A549 (cell line): ENCODE measurements at regions not wholly inside any gene's neighbourhood (a gene's known extent, or its start where the extent isn't known, plus 50 kb on each side); places are given as distances from the start of the nearest gene placed in this dataset.

Experiments
- ATAC-seq, 2 experiments: fragments of 200-7000 bp in 1 of 2; fragments of >200 bp in 1 of 2; cut with Nextera tagmentation in 1 of 2; cut with Tn5 transposase in 1 of 2; 3 replicates each; pipeline versions ENCODE4 v1.8.0 to v1.9.1; 2018 to 2020; ENCODE audit warnings: mild to moderate bottlenecking in 1 of 2, moderate library complexity in 1 of 2
- CTCF ChIA-PET: fragments of 300-600 bp; sonication (Branson Sonifier 250); formaldehyde crosslinking; extraction: SDS; loops from one replicate; lab custom pipeline; 2021; ENCODE audit warnings: antibody characterized with exemption, inconsistent platforms; lab: Yijun Ruan, JAX
- POLR2A ChIA-PET: fragments of 350-600 bp; formaldehyde crosslinking; extraction: SDS; loops from one replicate; lab custom pipeline; 2021; ENCODE audit warnings: antibody characterized with exemption, inconsistent platforms; lab: Yijun Ruan, JAX
- DNase-seq, 2 experiments: peaks; one replicate each; pipeline versions ENCODE4 v3.0.0 to v3.0.0-alpha.2; 2011 to 2016; ENCODE audit warnings: low read depth in 1 of 2, low spot score in 1 of 2
- FAIRE-seq: peaks from 2 replicates; lab custom pipeline; 2011; peaks lifted over from hg19 to GRCh38; lab: Jason Lieb, UNC
- H3K27ac ChIP-seq, 2 experiments: fragments of >200 bp; sonication (Bioruptor Twin); formaldehyde crosslinking; 3 replicates each; pipeline ENCODE4 v1.5.1; 2016 to 2017
- H3K4me1 ChIP-seq: fragments of >200 bp; sonication (Bioruptor Twin); formaldehyde crosslinking; 3 replicates; pipeline ENCODE4 v1.6.1; 2016
- H3K4me2 ChIP-seq: fragments of >200 bp; sonication (Bioruptor Twin); formaldehyde crosslinking; 3 replicates; pipeline ENCODE4 v1.6.1; 2016
- H3K4me3 ChIP-seq: fragments of >200 bp; sonication (Bioruptor Twin); formaldehyde crosslinking; 3 replicates; pipeline ENCODE4 v1.5.1; 2016
- H3K9me3 ChIP-seq: fragments of >200 bp; sonication (Bioruptor Twin); formaldehyde crosslinking; 3 replicates; pipeline ENCODE4 v1.6.1; 2016
- BHLHE40 ChIP-seq: IDR thresholded peaks from 2 replicates; pipeline ENCODE4 v1.6.1; 2012; ENCODE audit warnings: low read depth, low read length, inconsistent platforms
- CBX8 ChIP-seq: fragments of 200-600 bp; sonication (generic); IDR thresholded peaks from 2 replicates; pipeline ENCODE4 v1.6.1; 2016
- CEBPB ChIP-seq, 2 experiments: fragments of >200 bp in 1 of 2; sonication (Bioruptor Twin) in 1 of 2; formaldehyde crosslinking in 1 of 2; IDR thresholded peaks; 2 replicates each; pipeline ENCODE4 v1.6.1; 2012 to 2016
- EHMT2 ChIP-seq: fragments of 200-600 bp; sonication (generic); IDR thresholded peaks from 2 replicates; pipeline ENCODE4 v1.6.1; 2016; ENCODE audit warnings: antibody characterized with exemption, low read depth, mild to moderate bottlenecking, moderate library complexity
- ESRRA ChIP-seq: fragments of 150-350 bp; IDR thresholded peaks from 2 replicates; pipeline ENCODE4 v1.6.1; 2014; ENCODE audit warnings: mild to moderate bottlenecking, low read length, borderline replicate concordance
- FOXS1 ChIP-seq: fragments of 250-450 bp; sonication (Bioruptor Pico); IDR thresholded peaks from 2 replicates; pipeline ENCODE4 v1.5.0; 2020; ENCODE audit warnings: mild to moderate bottlenecking, moderate library complexity
- HDAC2 ChIP-seq: fragments of 200-600 bp; sonication (generic); IDR thresholded peaks from 2 replicates; pipeline ENCODE4 v1.6.1; 2016
- HES2 ChIP-seq: fragments of >200 bp; sonication (Bioruptor Twin); formaldehyde crosslinking; IDR thresholded peaks from 2 replicates; pipeline ENCODE4 v1.6.1; 2016
- HMGXB4 ChIP-seq: fragments of 250-450 bp; sonication (Bioruptor Pico); IDR thresholded peaks from 2 replicates; pipeline ENCODE4 v1.5.0; 2021; ENCODE audit warnings: mild to moderate bottlenecking, moderate library complexity, borderline replicate concordance
- HOXB13 ChIP-seq: fragments of 250-450 bp; sonication (Bioruptor Pico); IDR thresholded peaks from 2 replicates; pipeline ENCODE4 v1.5.0; 2020; ENCODE audit warnings: low read depth, mild to moderate bottlenecking, moderate library complexity
- HOXB5 ChIP-seq: fragments of 250-450 bp; sonication (Bioruptor Pico); IDR thresholded peaks from 2 replicates; pipeline ENCODE4 v1.5.0; 2020; ENCODE audit warnings: mild to moderate bottlenecking, moderate library complexity
- JUN ChIP-seq, 2 experiments: fragments of >200 bp; sonication (Bioruptor Twin); formaldehyde crosslinking; IDR thresholded peaks; 2 replicates in 1 of 2; 3 replicates in 1 of 2; pipeline ENCODE4 v1.6.1; 2016 to 2017
- JUNB ChIP-seq: fragments of >200 bp; sonication (Bioruptor Twin); formaldehyde crosslinking; IDR thresholded peaks from 2 replicates; pipeline ENCODE4 v1.6.1; 2016
- KDM5A ChIP-seq: fragments of 200-600 bp; sonication (generic); IDR thresholded peaks from 2 replicates; pipeline ENCODE4 v1.6.1; 2016; ENCODE audit warnings: antibody characterized with exemption, mild to moderate bottlenecking
- MYC ChIP-seq: IDR thresholded peaks from 2 replicates; pipeline ENCODE4 v1.6.1; 2012; ENCODE audit warnings: mild to moderate bottlenecking, inconsistent platforms, low read length, improper control_type of control experiment, borderline replicate concordance
- NFE2L2 ChIP-seq: fragments of 150-350 bp; conservative IDR thresholded peaks from 2 replicates; pipeline ENCODE4 v1.6.1; 2014; ENCODE audit warnings: low read length
- PBX3 ChIP-seq: IDR thresholded peaks from 2 replicates; pipeline ENCODE4 v1.6.1; 2012
- POLR2AphosphoS2 ChIP-seq: conservative IDR thresholded peaks from 2 replicates; pipeline ENCODE4 v1.6.1; 2012; ENCODE audit warnings: low read length, improper control_type of control experiment, inconsistent platforms
- RCOR1 ChIP-seq: fragments of 150-350 bp; IDR thresholded peaks from 2 replicates; pipeline ENCODE4 v1.6.1; 2014; ENCODE audit warnings: antibody characterized with exemption, low read length, low read depth
- REST ChIP-seq: fragments of 200-600 bp; sonication (generic); IDR thresholded peaks from 2 replicates; pipeline ENCODE4 v1.6.1; 2016; ENCODE audit warnings: antibody characterized with exemption, mild to moderate bottlenecking, moderate library complexity
- RFX5 ChIP-seq: fragments of 450-650 bp; IDR thresholded peaks from 2 replicates; pipeline ENCODE4 v1.7.1; 2014; ENCODE audit warnings: antibody characterized with exemption, mild to moderate bottlenecking, moderate library complexity
- TP53 ChIP-seq: fragments of 250-450 bp; sonication (Bioruptor Pico); IDR thresholded peaks from 2 replicates; pipeline ENCODE4 v1.5.0; 2021; ENCODE audit warnings: mild to moderate bottlenecking, moderate library complexity
- USF2 ChIP-seq: fragments of 450-650 bp; IDR thresholded peaks from 2 replicates; pipeline ENCODE4 v1.6.1; 2014; ENCODE audit warnings: antibody characterized with exemption
- ZC3H11A ChIP-seq: fragments of 450-650 bp; IDR thresholded peaks from 2 replicates; pipeline ENCODE4 v1.6.1; 2014; ENCODE audit warnings: antibody characterized with exemption, mild to moderate bottlenecking
- ZFP36 ChIP-seq: fragments of 450-650 bp; IDR thresholded peaks from 2 replicates; pipeline ENCODE4 v1.6.1; 2014; ENCODE audit warnings: borderline replicate concordance; ENCODE audit not compliant: partially characterized antibody
- WGBS: methylation state at CpG from one replicate; pipeline ENCODE4 v1.1.6; 2017; ENCODE audit errors: missing lambda C conversion rate; 5-methylcytosine and 5-hydroxymethylcytosine counted together

- TF ChIP-seq CBX8 (no peak), ESRRA (no peak), JUN (IDR thresholded peaks at IDR 0.05) (no peak), CEBPB (IDR thresholded peaks at IDR 0.05) (no peak), ZC3H11A (no peak), RCOR1 (no peak)
These were observed 322.1 kb upstream of the NT5E start (continued) for GRCh38 chr6:85127696-85128243.

- peaks cover 23% of the 10 kb centered on the region for H3K4me1 ChIP-seq
- ATAC-seq (peak in 1 of 2 experiments; percentile 28; a peak in 2 of 6 replicates), DNase-seq (no peak), FAIRE-seq (no peak)
- 28% methylated on average over 4 of the region's 4 CpGs for WGBS
- CTCF ChIA-PET = interaction anchor here (1.0 to 1.9 kb wide), 9 partner anchors 9 to 352 kb away, joined by 3 to 8 read pairs (median 3); no protein-coding TSS in a partner anchor
- peak overlapping the region; percentile 61 for H3K4me2 ChIP-seq
- peak overlapping the region; percentile 20 to 52; a peak in 2 of 6 replicates for H3K27ac ChIP-seq
- no peak for TF ChIP-seq EHMT2
- no peak for TF ChIP-seq HMGXB4
- no peak for TF ChIP-seq KDM5A
- no peak for TF ChIP-seq FOXS1 (CRISPR knock-in tag)
- no peak for TF ChIP-seq POLR2AphosphoS2
- no peak for TF ChIP-seq TP53 (CRISPR knock-in tag)
- no peak for TF ChIP-seq MYC
- TF ChIP-seq REST = no peak
- TF ChIP-seq HOXB5 (CRISPR knock-in tag) = no peak
- no peak for TF ChIP-seq PBX3
- no peak for TF ChIP-seq HDAC2
- TF ChIP-seq ZFP36 = no peak
- no peak for TF ChIP-seq JUNB
- no peak for TF ChIP-seq HES2
- no peak for TF ChIP-seq NFE2L2
- TF ChIP-seq ESRRA = no peak
- no peak for TF ChIP-seq RFX5
- TF ChIP-seq BHLHE40 = no peak
- TF ChIP-seq HOXB13 = no peak
- no peak for TF ChIP-seq USF2
- H3K4me3 ChIP-seq = no peak overlapping the region
- H3K9me3 ChIP-seq = no peaks in the 10 kb centered on the region
- POLR2A ChIA-PET = no interaction called here
These were observed 322.8 kb upstream of the NT5E start for GRCh38 chr6:85127168-85127498.
